H54 (cell line): ENCODE measurements at regions not wholly inside any gene's neighbourhood (a gene's known extent, or its start where the extent isn't known, plus 50 kb on each side); places are given as distances from the start of the nearest gene placed in this dataset.

ENCODE experiments used
- DNase-seq: peaks from one replicate; pipeline ENCODE4 v3.0.0; 2011; ENCODE audit warnings: low spot score, mixed read lengths; ENCODE audit not compliant: insufficient read length
- FAIRE-seq: peaks from 3 replicates; lab custom pipeline; 2011; peaks lifted over from hg19 to GRCh38; lab: Jason Lieb, UNC
- POLR2A ChIP-seq: IDR thresholded peaks from 2 replicates; pipeline ENCODE4 v1.6.1; 2011; ENCODE audit warnings: low read depth, mild to moderate bottlenecking, low read length

- no peak for TF ChIP-seq POLR2A
- DNase-seq (no peak), FAIRE-seq (no peak)
Measured at GRCh38 chr5:87094833-87095232, 172.8 kb upstream of the RASA1 start.

DNA sequence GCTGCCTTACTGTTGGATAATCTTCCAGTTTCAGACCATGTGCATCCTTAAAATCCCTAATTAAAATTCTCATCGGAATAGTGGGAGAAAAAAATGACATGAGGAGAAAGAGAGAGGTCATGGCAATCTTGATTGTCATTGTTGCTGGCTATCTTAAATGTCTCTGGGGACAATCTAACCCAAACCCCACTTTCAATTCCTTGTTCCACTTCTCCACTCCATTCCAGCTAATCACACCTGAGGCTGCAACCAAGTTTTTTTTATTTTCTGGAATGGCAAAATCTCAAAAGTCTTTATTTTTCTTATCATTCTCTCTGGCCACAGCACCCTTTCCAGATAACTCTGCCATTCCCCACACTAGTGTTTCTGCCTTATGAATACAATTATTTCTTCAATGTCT is 171.9 kb upstream of the RASA1 start:
- no peak for TF ChIP-seq POLR2A
- FAIRE-seq (no peak), DNase-seq (no peak)

- FAIRE-seq: peak; percentile 64
Measured at GRCh38 chr5:87097664-87098063, 170.0 kb upstream of the RASA1 start.

GRCh38 chr5:87099291-87099839 is 168.3 kb upstream of the RASA1 start:
- no peak for DNase-seq
- FAIRE-seq: peak; percentile 45
- no peak for TF ChIP-seq POLR2A

More at GRCh38 chr5:87097664-87098063, 170.0 kb upstream of the RASA1 start:
- no peak for TF ChIP-seq POLR2A
- no peak for DNase-seq

DNA sequence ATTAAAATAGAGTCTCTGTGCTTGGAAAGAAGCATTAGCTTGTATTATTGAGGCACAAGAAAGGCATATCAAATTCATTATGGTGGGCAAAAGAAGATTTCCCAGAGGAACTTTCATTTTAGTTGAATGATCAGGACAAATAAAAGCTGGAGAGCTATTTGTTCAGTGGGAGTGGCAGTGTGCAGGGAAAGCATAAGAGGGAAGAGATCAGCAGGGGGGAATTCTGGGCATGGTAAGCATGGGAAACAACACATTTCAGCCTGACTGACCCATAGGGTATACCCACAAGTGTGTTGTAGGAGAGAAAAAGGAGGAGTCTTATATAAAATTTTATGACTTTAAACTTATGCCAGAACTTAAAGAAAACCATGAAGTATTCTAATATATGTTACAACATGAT is 167.7 kb upstream of the RASA1 start:
- DNase-seq: no peak
- FAIRE-seq: peak; percentile 61
- no peak for TF ChIP-seq POLR2A

DNA sequence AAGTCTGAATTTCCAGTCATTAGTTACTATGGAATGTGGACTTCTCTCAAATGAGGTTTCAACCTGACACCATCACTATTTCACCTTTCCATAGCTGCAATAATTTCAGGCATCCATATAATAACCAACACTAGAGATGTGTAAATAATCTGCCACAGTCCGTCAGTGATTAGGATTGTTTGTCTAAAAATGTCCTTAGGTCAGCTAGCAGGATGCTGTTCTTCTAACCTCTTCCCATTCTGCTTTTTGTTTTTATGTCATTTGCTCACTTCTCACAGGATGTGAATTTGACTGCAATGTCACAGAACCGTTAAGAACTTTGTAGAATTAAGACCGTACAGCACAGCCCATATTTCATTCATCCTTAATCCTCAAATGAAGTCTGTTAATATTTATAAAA is 166.4 kb upstream of the RASA1 start:
- TF ChIP-seq POLR2A: no peak
- peak; percentile 64 for FAIRE-seq
- no peak for DNase-seq

GRCh38 chr5:87102841-87103240 is 164.8 kb upstream of the RASA1 start:
- TF ChIP-seq POLR2A: no peak
- DNase-seq (no peak), FAIRE-seq (no peak)

DNA sequence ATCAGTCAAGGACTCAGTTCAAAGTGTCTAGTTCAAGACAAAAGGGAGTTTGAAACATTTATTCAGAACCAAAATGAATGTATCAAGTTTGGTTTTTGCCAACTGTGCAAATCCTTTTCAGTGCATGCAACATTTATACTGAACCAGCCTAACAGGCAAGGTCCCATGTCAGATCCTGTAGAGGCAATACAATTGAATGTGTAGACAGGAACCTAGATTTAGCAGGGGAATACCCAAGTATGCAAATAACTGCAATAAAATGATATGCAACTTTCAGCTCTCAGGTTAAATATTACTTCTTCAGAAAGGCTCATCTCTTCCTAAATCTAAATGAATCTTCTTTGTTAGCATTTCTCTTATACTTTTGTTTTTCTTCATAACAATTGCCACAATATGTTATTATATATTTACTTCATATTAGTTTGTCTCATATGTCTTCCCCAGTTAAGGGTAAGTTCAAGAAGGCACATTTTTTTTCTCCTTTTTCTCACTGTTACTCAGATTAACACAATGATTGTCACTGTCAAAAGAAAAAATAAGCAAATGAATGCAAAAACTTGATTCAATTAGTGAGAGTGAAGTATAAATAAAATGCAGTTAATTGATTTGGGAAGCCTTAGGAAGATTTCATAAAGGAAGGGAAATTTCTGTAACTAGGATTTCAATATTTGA is 163.9 kb upstream of the RASA1 start:
- no peak for DNase-seq
- peak; percentile 68 for FAIRE-seq
- TF ChIP-seq POLR2A: no peak

- FAIRE-seq (no peak), DNase-seq (no peak)
- no peak for TF ChIP-seq POLR2A
Measured at GRCh38 chr5:87105577-87105976, 162.1 kb upstream of the RASA1 start.

GRCh38 chr5:87109746-87110145 is 157.9 kb upstream of the RASA1 start:
- TF ChIP-seq POLR2A: no peak
- DNase-seq (no peak), FAIRE-seq (no peak)

DNA sequence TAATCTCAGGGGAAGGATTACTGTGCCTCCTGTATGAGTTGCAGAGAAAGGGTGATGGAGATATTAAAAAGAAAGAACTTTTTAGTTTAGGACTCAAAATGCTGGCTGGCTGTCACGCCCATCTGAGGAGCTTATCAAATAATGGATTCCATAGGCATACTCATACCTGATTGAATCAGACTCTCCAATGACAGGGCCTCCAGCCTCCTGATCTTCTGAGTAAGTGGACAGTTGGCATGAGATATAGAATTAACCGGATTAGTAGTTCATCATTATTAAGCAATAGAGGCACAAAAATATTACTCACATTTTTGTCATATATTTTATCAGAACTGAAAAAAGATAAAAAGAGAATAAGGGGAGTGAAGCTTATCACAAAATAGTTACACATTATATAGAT is 157.0 kb upstream of the RASA1 start:
- DNase-seq (no peak), FAIRE-seq (no peak)
- TF ChIP-seq POLR2A: no peak

GRCh38 chr5:87113861-87114260 is 153.8 kb upstream of the RASA1 start:
- FAIRE-seq: peak; percentile 86
- TF ChIP-seq POLR2A: no peak
- no peak for DNase-seq

- FAIRE-seq (peak; percentile 6), DNase-seq (no peak)
- TF ChIP-seq POLR2A: no peak
Measured at GRCh38 chr5:87114631-87115030, 153.1 kb upstream of the RASA1 start.

- DNase-seq (no peak), FAIRE-seq (no peak)
- TF ChIP-seq POLR2A: no peak
Measured at GRCh38 chr5:87115839-87116364, 151.8 kb upstream of the RASA1 start.

DNA sequence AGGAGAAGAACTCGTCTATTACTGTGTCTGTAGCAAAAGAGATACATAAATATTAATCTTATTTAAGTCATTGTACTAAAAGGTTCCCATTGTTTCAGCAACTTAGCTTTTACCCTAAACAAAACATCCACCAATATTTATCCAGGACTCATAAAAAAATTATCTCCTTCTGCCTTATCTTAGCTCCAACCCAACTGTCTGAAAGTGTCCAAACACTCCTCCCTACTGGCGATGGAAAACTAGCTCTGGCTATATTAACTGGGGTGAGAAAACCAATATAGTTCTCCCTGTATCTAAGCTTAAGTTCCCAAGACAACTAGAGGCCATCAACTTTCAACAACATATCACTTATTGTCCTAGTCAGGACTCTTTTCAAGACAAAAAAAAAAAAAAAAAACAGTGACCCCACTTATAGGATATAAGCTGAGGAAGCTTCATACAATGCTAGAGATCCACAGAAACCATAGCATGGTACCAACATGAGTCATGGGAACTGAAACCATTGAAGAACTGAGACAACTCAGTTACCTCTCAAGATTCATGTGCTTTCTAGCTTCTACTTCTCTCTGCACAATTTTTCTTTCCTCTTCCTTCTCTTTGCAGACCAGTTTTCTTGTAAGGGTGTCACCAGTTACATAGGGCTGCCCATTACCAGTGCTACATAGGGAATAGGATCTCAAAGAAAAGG is 150.7 kb upstream of the RASA1 start:
- TF ChIP-seq POLR2A: no peak
- FAIRE-seq: no peak
- no peak for DNase-seq
